ENCODE measurements at regions not wholly inside any gene's neighbourhood (a gene's known extent, or its start where the extent isn't known, plus 50 kb on each side); places are given as distances from the start of the nearest gene placed in this dataset.
"Not testable (repeated sequence)": the region's sequence is repeated elsewhere in the genome, so short reads cannot be mapped to it uniquely, and the experiment has no call there.

DNA sequence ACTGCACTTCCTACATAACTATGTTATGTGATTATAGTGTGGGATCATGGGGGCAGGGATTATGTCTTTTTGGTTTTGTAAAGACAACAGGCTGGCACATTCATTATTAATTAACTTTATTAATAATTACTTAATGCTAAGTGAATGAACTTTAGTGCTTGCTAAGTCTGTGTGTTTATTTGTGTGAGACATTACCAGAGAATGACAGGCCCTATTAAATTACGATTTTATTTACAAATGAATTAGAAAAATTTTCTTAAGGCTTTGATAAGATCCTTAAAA, 100.9 kb downstream of the CD83 start:
- no peak for DNase-seq

DNA sequence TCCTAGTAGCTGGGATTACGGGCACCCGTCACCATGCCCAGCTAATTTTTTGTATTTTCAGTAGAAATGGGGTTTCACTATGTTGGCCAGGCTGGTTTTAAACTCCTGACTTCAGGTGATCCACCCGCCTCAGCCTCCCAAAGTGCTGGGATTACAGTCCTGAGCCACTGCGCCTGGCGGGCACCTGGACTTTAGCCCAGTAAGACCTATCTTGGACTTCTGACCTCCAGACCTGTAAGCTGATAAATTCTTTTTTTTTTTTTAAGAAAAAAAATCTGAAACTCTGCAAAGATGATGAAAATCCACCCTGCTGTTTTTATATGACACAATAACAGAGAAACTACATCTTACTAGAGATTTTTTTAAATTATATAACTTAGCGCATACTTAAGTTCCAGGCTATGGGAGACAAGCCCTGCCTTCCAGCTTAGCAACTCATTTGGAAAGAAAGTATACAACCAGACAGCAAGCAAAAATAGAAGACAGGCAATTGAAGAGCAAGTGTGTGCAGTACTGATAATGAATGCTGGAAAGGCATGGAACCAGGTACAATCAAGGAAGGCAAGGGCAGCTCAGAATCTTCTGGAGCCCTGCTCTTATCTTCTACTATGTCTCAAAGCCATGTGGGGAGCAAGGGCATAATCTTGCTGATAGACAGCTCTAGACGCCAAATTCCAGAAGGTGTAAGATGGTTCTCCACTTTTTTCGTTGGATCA, 104.2 kb downstream of the CD83 start:
- no peak for DNase-seq

DNA sequence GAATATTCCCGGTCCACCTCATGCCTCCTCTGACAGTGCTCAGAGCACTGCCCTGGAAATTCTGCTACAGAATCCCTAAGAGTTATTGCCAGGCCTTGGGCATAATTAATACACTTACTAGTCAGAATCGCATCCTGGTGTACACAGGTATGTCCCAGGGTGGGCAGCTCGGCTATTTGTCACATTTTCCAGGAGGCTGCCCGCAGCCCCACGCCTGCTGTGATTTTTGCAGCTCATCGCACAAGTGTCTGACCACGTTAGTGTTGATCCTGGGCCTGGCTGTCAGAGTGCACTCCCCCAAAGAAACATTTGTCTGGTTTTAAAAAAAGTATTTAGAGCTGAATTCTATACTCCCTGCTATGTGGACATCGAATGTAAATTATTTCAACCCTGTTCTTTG, 105.4 kb downstream of the CD83 start:
- no peak for DNase-seq

DNA sequence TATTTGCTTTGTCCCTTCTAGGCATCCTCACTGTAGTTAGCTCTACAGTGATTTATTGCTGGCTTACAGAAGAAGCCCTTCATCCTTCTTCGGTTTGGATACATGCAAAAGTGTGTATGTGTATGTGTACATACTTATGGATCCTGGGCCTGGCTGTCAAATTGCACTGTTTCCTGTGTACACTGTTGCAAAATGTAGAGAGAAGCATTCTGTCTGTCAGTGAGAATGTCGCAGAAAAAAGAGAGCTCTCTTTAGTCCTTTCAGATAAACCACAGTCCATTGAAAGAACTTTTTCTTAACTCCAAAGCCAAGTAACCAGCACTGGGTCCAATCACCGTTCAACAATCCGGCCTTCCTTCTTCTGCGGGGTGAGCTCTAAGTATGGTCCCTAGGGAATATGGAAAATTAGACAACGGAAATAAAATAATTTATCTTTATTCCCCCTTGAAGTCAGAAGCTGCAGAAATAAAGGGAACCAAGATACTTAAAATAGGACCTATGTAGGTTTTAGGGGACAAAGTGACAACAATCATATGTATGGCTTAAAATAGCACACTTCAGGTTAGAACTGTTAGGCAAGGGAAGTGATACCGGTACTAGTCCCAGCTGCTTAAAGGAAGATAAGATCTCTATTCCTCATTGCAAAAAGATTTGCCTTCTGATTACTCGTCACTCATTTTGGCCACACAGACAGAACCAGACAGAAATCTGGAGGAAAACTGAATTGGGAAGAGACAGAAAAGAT, 107.0 kb downstream of the CD83 start:
- DNase-seq: no peak

DNA sequence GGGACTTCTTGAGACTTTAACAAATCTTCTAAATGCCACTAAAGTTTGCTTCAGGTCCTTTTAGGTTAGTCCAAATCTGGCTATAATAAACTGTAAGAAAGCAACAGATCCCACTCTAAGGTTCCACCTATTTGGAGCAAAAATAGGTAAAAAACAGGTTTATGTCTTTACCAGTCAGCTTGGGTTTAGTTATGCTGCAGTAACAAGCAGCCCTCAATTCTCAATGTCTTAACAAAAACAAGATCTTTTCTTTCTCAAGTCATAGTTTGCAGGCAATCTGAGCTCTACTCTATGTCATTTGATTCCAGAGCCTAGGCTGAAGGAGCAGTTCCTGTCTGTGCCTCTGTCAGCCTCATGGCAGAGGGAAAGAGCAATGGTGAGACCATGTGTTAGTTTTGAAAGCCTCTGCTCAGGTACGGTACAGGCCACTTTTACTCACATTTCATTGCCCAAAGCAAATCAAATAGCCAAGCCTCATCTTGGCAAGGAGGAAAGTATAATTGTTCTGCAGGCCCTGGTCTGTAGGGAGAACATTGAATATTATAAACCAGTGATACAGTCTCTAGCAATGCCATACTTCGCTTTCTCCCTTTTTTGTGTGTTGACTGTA, 108.6 kb downstream of the CD83 start:
- no peak for DNase-seq

DNA sequence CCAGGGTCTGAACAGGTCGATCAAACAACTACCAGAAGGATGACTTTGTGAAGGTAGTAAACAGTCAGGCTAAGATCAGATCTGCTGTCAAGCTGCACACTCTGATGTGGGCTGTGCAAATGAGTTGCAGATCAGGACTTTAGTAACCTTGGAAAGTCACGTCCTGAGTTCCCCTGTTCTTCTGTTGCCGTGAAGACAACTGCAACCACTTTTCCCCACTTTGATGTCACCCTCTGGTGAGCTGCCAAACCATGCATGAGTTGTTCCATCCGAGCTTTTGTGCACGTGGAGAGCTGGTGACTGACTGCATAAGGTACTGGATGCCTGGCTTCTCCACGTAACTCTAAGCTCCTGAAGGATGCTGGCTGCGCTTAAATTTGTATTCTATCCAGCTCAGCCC, 111.0 kb downstream of the CD83 start:
- peak; percentile 81 for DNase-seq

DNA sequence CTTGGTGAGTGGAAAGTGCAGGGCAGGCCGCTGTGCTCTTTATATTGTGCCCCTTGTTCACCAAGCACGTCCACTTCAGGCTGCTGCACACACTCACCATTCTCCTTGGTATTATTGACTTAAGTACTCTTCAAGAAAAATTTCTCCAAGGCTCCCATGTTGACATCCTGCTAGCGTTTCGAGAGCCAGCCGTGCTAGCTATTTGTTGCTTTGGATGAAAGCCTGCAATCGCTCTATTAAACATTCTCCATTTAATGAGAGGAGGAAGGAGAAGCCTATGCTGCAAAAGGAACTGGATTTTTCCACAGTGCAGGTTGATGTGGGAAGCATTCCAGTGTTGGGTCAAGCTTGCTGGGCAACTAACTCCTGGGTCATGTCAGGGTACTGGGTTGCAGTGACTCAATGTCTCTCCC, 113.5 kb downstream of the CD83 start:
- DNase-seq: no peak

DNA sequence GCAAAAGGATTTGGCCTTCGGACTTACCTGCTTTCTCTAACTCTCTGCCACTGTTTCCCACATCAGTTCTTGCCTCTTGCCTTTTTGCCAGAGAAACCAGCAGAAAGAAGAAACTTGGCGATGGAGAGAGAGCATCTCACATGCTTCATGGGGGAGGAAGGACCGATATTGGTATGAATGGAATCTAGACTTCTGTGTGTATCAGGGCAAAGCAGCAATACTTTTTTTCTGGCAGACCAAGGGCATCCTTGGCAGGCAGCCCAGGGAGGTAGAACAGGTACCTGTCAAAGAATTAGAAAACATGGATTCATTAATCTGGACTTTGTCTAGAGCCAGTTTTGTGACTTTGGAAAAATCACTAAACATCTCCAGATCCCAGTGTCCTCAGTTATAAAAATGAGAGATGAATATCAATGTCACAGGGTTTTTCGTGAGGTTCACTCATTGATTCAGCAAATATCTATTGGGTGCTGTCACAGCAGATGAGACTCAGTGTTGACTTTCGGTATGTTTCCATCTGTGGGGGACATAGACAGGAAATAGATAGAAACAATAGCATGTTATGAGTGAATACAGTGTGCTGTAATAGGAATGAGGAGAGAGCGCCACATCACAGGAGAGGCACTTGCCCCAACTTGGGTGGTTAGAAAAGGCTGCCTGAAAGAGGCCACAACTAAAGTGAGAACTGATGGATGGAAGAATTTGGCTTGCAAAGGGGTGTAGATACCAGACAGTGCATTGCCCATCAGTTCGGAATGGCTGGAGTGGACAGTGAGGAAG, 114.1 kb downstream of the CD83 start:
- DNase-seq: peak; percentile 30

DNA sequence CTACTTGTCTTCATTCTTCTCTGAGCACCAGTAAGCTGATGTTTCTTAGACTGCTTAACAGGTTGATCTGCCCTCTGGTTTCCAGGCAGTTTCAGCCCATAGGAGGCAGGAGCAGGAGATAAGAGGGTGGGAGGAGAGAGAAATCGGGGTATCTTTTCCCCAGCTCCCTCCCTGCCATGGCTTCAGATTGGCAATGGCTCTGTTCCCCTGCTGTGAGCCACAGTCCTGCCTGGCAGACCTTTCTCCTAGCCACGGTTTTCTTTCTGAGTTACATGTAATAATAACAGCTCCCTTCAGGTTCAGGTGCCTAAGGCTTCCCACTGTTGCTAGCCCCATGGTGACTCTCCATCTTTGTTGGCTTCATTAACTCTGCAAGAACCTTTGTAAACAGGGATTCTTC, 115.3 kb downstream of the CD83 start:
- no peak for DNase-seq

DNA sequence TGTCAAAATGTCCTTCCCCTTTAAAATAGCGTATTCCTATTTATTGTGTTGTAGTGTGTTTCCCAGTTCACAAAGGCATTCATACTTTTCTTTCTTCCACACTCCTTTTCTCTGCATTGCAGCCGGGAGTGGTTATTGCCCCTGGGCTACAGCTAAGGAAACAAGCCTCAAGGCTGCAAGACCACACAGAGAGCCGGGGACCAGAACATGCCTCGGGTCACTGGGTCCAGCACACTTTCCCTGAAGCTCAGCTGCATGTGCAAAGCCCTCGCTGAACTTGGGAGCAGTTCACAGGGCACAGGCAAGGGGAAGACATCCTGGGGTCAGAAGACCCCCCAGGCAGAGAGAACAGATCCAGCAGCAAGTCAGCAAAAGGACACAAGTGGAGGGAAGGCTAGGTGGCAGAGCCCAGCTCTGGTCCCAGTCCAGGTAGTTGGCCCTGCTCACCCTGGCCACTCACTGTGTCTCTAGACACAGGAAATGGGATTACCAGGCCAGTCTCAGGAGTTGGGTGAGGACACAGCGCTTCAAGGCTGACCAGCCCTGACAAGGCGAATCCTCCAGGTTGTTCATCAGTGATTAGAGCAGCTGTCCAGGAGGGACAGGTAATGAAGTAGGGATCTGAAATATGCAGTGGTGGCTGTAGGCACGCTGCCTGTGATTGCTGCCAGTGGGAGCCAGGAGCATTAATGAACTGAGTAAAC, 118.2 kb downstream of the CD83 start:
- no peak for DNase-seq

DNA sequence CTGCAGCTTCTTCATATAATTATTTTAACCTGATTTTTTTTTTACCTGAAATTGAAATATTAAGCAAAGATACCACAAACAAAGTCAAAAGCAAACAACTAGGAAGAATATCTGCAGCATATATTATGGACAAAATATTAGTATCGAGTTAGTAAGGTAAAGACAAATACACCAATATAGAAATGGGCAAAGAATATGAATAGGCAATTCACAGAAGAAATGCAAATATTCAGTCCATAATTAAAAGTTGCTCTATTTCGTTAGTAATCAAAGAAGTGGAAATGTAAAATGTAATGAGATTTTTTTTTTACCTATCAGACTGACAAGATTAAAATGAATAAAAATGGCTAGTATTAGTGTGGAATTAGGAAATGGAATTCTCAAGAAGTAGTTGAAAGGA, 121.5 kb downstream of the CD83 start:
- no peak for DNase-seq

DNA sequence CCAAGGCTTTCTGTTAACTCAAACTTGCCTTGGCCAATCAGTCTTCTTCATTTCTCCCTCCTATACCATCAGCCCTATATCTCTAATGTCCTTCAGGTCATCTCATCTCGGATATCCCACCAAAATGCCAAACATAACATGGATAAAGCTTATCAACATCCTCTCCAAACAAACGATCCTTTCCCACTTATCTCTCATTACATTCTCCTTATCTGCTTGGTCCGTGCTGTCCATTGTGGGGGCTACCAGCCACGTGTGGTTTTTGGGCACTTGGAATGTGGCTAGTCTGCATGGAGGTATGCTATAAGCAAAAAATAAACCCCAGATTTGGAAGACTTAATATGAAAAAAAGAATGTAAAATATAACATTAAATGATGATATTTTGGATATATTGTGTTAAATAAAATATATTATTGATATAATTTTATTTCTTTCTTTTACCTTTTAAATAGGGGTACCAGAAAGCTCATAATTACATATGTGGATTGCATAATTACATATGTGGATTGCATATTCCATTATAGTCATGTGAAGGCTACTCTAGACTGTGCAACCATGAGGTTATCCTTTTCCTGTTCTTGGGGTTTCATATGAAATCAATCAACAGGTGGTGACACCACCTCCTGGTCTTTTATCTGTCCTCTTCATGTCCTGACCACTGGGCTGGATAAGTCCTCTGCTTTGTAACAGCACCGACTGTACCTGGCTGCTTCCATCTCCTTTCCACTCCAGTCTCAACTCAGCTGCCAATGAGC, 123.0 kb downstream of the CD83 start:
- no peak for DNase-seq

DNA sequence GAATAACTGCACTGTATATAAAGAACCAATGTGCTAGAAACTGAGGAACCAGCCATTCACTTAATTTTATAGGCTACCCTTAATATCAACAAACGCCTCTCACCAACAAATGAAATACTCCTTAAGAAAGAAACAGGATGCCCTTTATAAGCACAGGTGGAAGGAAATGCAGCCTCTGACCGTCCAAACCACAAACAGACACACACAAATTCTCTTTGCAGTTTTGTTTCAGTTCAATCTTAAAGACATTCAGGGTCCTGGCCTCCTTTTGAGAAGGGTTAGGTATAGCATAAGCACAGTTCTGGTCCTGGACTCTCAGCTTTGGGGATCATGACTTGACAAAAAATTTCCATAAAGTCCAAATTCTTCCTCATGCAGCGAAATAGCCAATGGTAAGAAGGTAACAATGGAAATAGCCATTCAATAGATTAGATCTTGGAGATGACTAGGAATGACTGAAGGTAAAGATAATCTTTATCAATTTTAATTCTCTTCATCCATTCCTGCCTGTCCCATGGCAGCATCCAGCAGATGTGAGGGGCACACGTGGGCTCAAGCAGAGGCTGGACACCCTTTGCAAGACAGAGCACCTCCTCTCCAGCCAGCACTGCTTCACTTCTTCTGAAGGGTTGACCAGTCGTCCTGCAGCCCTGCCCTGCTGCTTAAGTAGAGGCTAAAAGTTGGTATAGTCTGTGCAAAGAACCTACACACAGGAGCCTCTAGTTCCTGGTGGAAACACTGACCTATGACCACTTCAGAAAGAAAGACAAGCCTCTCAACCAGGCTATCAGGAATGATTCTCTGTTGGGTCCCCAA, 123.9 kb downstream of the CD83 start:
- no peak for DNase-seq

DNA sequence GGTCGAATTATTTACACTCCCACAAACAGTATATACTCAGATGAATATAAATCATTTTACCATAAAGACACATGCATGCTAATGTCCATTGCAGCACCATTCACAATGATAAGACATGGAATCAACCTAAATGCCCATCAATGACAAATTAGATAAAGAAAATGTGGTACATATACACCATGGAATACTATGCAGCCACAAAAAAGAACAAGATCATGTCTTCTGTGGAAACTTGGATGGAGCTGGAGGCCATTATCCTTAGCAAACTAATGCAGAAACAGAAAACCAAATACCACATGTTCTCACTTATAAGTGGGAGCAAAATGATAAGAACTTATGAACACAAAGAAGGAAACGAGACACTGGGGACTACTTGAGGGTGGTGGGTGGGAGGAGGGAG, 125.3 kb downstream of the CD83 start:
- not testable (repeated sequence) for DNase-seq

DNA sequence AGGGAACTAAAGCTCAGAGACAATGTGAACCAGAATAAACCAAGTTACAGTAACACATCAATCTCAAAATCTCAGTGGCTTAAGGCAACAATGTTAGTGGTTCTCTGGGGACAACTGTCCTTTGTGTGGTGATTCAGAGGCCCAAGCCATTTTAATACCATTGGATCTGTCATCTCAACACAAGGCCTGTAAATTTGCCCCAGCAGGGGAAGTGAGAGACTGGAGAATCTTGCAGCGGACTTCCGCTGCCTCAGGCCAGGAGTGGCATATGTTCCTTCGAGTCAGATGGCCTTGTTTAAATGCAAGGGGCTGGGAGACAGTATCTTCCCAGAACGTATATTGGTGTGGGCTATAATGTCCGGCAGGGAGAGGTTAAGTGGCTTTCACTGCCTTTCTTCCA, 126.0 kb downstream of the CD83 start:
- no peak for DNase-seq

DNA sequence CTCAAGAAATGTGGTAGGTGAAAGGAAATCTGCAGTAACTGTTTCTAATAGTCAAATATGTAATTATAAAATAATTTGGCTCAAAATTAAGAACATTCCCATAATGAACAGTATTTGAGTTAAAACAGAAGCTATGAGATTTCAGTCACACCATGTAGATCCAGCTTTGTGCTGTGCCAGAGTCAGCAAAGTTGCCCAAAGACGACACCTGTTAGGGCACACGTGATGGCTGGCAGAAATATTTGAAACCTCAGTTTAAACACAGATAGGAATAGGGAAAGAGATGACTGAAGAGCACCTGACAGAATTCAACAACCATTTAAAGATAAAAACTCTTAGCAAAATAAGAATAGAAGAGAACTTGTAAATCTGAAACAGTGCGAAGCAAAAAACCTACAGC, 129.3 kb downstream of the CD83 start:
- no peak for DNase-seq

DNA sequence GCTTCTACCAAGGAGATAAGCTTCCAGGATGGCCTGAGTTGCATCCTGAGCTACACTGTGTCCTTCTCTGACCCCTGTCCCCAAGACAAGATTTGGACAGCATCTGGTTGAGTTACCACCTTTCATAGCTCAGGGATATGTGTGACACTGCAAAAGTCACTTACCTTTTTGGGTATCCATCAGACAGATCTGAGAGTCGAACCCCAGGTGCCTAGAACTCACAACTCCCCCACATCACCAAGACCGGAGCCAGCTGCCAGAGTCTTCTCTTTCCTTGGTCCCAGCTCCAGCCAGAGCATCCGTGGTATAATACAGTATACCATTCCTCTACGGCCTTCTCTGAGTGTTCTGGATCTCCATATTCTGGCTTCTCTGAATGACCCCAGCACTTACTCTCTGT, 133.0 kb downstream of the CD83 start:
- DNase-seq: no peak

DNA sequence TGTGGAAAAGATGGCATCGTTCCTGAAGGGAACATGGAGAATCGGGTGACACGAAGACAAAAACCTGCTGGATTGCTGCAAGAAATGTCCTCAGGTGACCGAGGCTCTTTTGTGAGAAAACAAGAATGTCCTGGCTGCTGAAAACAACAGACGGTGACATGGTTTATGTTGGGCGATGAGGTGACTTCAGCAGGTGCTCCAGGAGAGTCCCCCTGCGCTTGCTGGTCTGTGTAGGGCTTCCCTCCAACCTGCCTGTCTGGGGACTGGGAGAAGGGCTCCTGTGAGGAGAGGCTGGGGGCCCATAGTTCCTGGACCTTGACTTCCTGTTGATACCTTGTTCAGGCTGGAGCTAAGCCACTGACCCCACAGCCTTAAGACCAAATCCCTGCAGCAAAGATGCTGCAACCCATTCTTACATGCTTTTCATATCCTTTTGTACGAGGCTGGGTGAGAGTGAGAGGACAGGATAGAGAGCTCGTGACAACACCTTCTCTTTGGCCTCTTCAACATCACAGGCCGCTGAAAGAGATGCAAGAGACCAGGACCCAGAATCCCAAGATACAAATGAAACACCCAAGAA, 134.8 kb downstream of the CD83 start:
- no peak for DNase-seq

DNA sequence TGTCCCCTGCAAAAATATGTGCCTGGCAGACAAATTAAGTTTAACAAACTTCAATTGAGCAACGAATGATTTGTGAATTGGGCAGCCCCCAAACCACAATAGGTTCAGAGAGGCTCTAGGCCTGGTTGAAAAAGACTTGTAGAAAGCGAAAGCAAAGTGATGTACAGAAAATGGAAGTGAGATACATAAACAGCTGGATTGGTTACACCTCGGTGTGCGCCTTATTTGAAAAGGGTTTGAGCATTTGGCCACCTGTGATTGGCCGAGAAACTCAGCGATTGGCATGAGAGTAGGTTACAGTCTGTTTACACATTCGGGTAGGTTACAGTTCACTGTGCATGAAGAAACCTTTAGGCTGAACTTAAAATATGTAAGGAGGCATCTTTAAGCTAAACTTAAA, 136.9 kb downstream of the CD83 start:
- DNase-seq: no peak

DNA sequence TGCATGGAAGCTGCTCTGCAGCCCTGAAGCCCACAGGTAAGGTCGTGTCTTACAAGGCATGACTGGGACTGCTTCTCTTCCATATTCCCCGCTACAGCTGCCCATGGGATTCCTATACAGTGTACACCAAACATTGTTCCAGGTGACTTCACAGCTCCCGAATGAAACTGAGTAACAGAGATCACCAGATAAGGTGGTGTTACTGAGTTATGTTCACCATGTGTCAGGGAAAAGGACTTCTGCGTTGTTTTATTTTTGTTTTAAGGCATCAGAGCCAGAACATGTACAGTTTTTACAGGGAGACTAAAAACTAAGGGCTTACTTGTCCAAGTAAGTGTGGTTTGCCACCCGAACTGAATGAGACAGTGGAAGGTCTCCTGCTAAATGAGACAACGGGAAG, 138.3 kb downstream of the CD83 start:
- no peak for DNase-seq

DNA sequence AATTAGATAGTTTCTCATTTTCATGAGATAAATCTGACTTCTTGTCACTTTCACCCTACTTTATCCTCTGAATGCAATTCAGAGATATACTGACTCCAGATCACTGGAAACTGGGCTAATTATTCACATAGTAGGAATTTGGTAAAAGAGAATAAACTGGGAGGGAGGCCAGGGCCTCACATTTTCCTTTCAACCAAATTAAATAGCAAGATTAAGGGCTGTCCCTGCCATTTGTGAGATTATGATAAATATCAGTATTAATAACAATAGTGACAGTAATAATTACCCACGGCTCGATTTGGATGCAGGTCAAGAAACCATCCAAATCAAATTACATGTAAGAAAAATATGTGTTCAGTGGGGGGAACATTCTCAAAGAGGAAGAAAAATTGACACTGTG, 140.5 kb downstream of the CD83 start:
- DNase-seq: no peak

Measured in fibroblast of skin of right quadriceps (primary cell).